GM12873 (cell line): ENCODE measurements at regions not wholly inside any gene's neighbourhood (a gene's known extent, or its start where the extent isn't known, plus 50 kb on each side); places are given as distances from the start of the nearest gene placed in this dataset.

Experiments used
- TF ChIP-seq, protein P1 (sequence below): IDR thresholded peaks from 2 replicates; pipeline ENCODE4 v1.5.1; 2012; ENCODE audit warnings: low read depth, mild to moderate bottlenecking, moderate library complexity, low read length, control low read depth; ENCODE audit not compliant: insufficient read depth; ENCODE audit errors: missing control alignments

DNA sequence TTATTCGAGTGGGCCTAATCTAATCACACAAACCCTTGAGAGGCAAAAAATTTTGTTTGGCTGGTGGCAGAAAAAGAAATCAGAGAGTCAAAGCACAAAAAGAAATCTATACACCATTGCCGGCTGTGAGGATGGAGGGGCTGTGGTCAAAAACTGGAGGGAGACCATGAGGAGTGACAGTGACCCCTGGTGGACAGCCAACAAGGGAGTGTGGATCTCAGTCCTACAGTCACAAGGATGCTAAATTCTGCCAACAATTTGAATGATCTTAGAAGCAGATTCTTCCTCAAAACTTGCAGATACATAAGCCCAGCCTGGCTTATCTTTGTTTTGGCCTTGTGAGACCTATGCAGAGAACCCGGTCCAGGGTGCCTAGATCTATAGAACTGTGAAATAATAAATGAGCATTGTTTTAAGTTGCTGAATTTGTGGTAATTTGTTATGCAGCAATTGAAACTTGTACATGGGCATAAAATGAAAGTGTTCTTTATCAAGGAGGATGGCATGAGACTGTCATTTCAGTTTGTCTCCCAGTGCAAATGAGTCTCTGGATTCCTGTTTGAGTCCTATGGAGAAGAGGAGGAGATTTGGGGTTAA, 103.0 kb upstream of the ARHGEF26 start:
- TF ChIP-seq, protein P1, sequence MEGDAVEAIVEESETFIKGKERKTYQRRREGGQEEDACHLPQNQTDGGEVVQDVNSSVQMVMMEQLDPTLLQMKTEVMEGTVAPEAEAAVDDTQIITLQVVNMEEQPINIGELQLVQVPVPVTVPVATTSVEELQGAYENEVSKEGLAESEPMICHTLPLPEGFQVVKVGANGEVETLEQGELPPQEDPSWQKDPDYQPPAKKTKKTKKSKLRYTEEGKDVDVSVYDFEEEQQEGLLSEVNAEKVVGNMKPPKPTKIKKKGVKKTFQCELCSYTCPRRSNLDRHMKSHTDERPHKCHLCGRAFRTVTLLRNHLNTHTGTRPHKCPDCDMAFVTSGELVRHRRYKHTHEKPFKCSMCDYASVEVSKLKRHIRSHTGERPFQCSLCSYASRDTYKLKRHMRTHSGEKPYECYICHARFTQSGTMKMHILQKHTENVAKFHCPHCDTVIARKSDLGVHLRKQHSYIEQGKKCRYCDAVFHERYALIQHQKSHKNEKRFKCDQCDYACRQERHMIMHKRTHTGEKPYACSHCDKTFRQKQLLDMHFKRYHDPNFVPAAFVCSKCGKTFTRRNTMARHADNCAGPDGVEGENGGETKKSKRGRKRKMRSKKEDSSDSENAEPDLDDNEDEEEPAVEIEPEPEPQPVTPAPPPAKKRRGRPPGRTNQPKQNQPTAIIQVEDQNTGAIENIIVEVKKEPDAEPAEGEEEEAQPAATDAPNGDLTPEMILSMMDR: peak; percentile 85

DNA sequence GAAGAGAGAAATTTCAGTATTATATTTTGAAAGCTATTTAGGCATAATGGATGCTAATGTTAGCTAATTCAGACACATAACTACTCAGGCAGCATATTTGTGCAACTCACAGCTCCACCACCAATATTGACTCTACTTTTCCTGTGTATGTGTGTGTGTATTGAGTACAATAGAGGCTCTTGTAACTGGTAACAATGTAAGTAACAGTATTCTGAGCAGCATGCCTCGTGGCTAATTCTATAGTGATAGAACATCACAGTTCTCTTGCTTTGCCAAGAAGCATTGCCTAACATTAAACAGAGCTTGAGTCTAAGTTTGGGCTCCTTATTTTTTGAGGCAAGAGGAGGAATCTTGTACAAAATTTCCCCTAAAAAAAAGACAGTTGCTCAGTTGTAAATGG, 98.6 kb upstream of the ARHGEF26 start:
- TF ChIP-seq, protein P1: no peak

DNA sequence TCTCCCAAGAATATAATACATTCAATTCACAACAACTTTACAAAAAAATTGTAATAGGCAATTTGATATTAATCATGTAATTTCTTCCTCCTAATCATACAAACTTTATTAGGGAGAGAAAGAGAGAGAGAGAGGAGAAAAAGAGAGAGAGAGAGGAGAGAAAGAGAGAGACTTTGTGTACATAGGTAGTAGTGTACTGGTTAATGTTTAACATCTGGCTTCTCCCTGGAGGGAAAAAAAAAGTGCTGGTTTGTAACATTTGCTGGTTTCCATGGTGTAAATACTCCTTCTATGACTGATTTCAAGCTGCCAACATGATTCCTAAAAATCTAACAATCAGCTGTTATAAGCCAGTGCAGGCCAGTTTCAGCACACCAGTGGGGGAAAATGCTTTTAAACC, 98.0 kb upstream of the ARHGEF26 start:
- TF ChIP-seq, protein P1: no peak

DNA sequence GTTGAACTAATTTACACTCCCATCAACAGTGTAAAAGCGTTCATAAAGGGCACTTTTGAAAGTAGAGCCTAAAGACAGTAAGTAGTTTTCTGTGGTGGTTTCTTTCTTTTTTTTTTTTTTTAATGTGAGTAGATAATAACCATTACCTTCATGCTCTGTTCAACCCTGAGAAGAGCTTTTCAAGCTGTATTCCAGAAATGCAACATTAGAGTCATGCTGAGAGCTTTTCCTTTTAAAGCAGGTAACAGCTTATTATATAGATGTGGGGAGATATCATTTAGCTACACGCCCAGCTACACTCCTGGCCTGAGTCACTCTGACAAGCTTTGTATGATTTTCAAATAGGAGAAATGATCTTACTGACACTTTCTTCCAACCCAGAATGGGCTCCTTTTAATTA, 96.2 kb upstream of the ARHGEF26 start:
- TF ChIP-seq, protein P1: no peak

- TF ChIP-seq, protein P1: no peak
These were observed 91.3 kb upstream of the ARHGEF26 start for GRCh38 chr3:154029926-154030325.

DNA sequence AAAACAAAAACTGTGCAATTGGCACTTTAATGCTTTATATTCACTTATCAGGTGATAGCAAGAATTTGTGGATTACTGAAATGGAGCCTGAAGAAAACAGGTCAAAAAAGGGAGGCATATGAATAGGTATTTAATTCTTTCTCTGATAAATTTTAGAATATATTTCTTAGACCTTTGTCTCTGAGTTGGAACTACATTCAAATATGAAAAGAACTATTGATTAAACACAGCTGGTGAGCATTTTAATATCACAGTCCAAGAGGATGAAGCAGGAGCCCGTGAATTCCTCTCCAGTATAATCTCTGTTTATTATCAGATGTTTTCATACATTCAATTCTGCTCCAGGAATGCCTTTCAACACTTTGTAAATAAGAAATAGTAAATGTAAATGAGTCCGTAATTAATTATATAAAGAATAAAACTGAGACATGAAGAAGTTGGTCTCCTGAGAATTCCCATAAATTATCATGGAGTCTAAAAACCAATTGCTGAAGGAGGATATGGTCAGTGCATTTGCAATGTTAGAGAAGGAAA, 86.3 kb upstream of the ARHGEF26 start:
- TF ChIP-seq, protein P1: no peak

DNA sequence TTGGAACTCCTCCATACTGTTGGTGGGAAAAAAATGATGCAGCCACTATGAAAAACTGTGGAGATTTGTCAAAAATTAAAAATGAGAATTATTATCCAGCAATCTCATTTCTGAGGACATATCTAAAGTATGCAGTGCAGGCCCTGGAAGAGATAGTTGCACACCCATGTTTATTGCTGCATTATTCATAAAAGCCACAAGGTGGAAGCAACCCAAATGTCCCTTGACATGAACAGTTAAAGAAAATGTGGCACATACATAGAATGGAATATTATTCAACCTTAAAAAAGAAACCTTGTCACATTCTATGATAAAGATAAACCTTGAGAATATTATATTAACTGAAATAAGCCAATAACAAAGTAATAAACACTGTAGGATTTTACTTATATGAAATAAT, 80.9 kb upstream of the ARHGEF26 start:
- TF ChIP-seq, protein P1: peak; percentile 38
